HCT116 (cell line): ENCODE measurements at regions not wholly inside any gene's neighbourhood (a gene's known extent, or its start where the extent isn't known, plus 50 kb on each side); places are given as distances from the start of the nearest gene placed in this dataset.

Experiments used
- ATAC-seq: fragments of 200-7000 bp; cut with Tn5 transposase; 2 replicates; pipeline ENCODE4 v1.9.1; 2020; ENCODE audit warnings: mild to moderate bottlenecking, moderate library complexity
- BruUV-seq: library from RNA; stranded (reverse); fragments of 400-500 nt; replicated peaks from 2 replicates; lab custom pipeline; 2021; lab: Mats Ljungman, UMichigan
- CTCF ChIA-PET: fragments of 300-600 bp; sonication (Branson Sonifier 250); formaldehyde crosslinking; loops from one replicate; lab custom pipeline; 2021; ENCODE audit warnings: antibody characterized with exemption; lab: Charles Lee
- POLR2A ChIA-PET: fragments of 300-600, 350-600 bp; sonication (Branson Sonifier 250); formaldehyde crosslinking; loops from one replicate; lab custom pipeline; 2021; ENCODE audit warnings: antibody characterized with exemption; lab: Charles Lee
- RAD21 ChIA-PET, 2 experiments: fragments of 300-600 bp; sonication (Branson Sonifier 250); formaldehyde crosslinking; loops; one replicate each; lab custom pipeline; 2023; ENCODE audit warnings: low total read pairs in 2 of 2; ENCODE audit not compliant: uncharacterized antibody in 2 of 2, unreplicated experiment in 2 of 2, low non-redundant PET in 1 of 2; lab: Charles Lee
- DNase-seq: peaks from one replicate; pipeline ENCODE4 v3.0.0-alpha.2; 2010; ENCODE audit warnings: low read depth, low spot score
- H2AFZ ChIP-seq: fragments of 200-600 bp; shearing (Covaris generic), sonication (generic); 2 replicates; pipeline ENCODE4 v1.6.1; 2017; ENCODE audit warnings: low read depth, mixed run types, mixed read lengths, antibody characterized with exemption, low read length; ENCODE audit not compliant: poor library complexity, severe bottlenecking
- H3K27ac ChIP-seq: 2 replicates; pipeline ENCODE4 v1.5.1; 2012; ENCODE audit warnings: low read depth, low read length
- H3K27me3 ChIP-seq: fragments of 200-600 bp; sonication (generic); 2 replicates; pipeline ENCODE4 v1.6.1; 2016; ENCODE audit warnings: mixed run types, low read length, mixed read lengths; ENCODE audit not compliant: insufficient read depth
- H3K36me3 ChIP-seq, 2 experiments: fragments of 200-500 bp in 1 of 2; fragments of 200-600 bp in 1 of 2; sonication (Bioruptor generic) in 1 of 2; sonication (generic) in 1 of 2; 2 replicates each; pipeline versions ENCODE4 v1.5.1 to v1.6.1; 2014 to 2016; ENCODE audit warnings: low read length in 2 of 2, inconsistent platforms in 1 of 2, mixed read lengths in 1 of 2, mixed run types in 1 of 2; ENCODE audit not compliant: insufficient read depth in 2 of 2, control insufficient read depth in 1 of 2
- H3K4me1 ChIP-seq, 2 experiments: fragments of 200-600 bp in 1 of 2; sonication (generic) in 1 of 2; 2 replicates each; pipeline versions ENCODE4 v1.5.1 to v1.6.1; 2012 to 2017; ENCODE audit warnings: low read length in 2 of 2, inconsistent platforms in 1 of 2, mild to moderate bottlenecking in 1 of 2, mixed read lengths in 1 of 2, mixed run types in 1 of 2, moderate library complexity in 1 of 2; ENCODE audit not compliant: insufficient read depth in 2 of 2, control insufficient read depth in 1 of 2
- H3K4me2 ChIP-seq: fragments of 200-600 bp; sonication (generic); 2 replicates; pipeline ENCODE4 v1.6.1; 2017; ENCODE audit warnings: mixed run types, low read length, mixed read lengths
- H3K4me3 ChIP-seq, 2 experiments: fragments of 200-600 bp in 1 of 2; sonication (generic) in 1 of 2; replicated peaks in 1 of 2; 2 replicates each; pipeline ENCODE4 v1.5.1; 2011 to 2016; ENCODE audit warnings: low read length in 2 of 2, control low read depth in 1 of 2, low read depth in 1 of 2, mild to moderate bottlenecking in 1 of 2, mixed read lengths in 1 of 2, mixed run types in 1 of 2
- H3K79me2 ChIP-seq: fragments of 200-600 bp; sonication (generic); 2 replicates; pipeline ENCODE4 v1.6.1; 2017; ENCODE audit warnings: mild to moderate bottlenecking, mixed run types, low read length, moderate library complexity, mixed read lengths; ENCODE audit not compliant: insufficient read depth
- H3K9ac ChIP-seq: fragments of 200-600 bp; sonication (generic); 2 replicates; pipeline ENCODE4 v1.6.1; 2016; ENCODE audit warnings: low read length, mixed read lengths
- H3K9me2 ChIP-seq: fragments of 200-600 bp; sonication (generic), shearing (Covaris generic); 2 replicates; pipeline ENCODE4 v1.6.1; 2017; ENCODE audit warnings: mixed run types, mild to moderate bottlenecking, moderate library complexity; ENCODE audit not compliant: insufficient read depth
- H3K9me3 ChIP-seq, 2 experiments: fragments of 200-500 bp in 1 of 2; fragments of 200-600 bp in 1 of 2; sonication (Bioruptor generic) in 1 of 2; sonication (generic) in 1 of 2; 2 replicates each; pipeline ENCODE4 v1.6.1; 2014 to 2017; ENCODE audit warnings: low read length in 2 of 2, mixed read lengths in 2 of 2, inconsistent platforms in 1 of 2, low read depth in 1 of 2, mild to moderate bottlenecking in 1 of 2, mixed run types in 1 of 2, moderate library complexity in 1 of 2; ENCODE audit not compliant: control insufficient read depth in 1 of 2, insufficient read depth in 1 of 2
- H4K20me1 ChIP-seq: fragments of 200-600 bp; sonication (generic), shearing (Covaris generic); 2 replicates; pipeline ENCODE4 v1.6.1; 2017; ENCODE audit warnings: mixed run types, mild to moderate bottlenecking, moderate library complexity; ENCODE audit not compliant: insufficient read depth
- EGR1 ChIP-seq: IDR thresholded peaks from 2 replicates; pipeline ENCODE4 v1.6.1; 2012; ENCODE audit warnings: low read depth
- EZH2 ChIP-seq: fragments of 200-600 bp; sonication (generic); IDR thresholded peaks from 2 replicates; pipeline ENCODE4 v1.6.1; 2017; ENCODE audit warnings: antibody characterized with exemption, mixed run types
- EZH2phosphoT487 ChIP-seq: fragments of 200-600 bp; IDR thresholded peaks from 2 replicates; pipeline ENCODE4 v1.6.1; 2018; ENCODE audit warnings: antibody characterized with exemption, borderline replicate concordance
- MAX ChIP-seq: IDR thresholded peaks from 2 replicates; pipeline ENCODE4 v1.6.1; 2012
- POLR2AphosphoS5 ChIP-seq: IDR thresholded peaks from 2 replicates; pipeline ENCODE4 v1.6.1; 2011; ENCODE audit warnings: mild to moderate bottlenecking, low read depth, low read length, moderate library complexity
- RAD21 ChIP-seq: IDR thresholded peaks from 2 replicates; pipeline ENCODE4 v1.6.1; 2012; ENCODE audit warnings: low read depth, mild to moderate bottlenecking
- REST ChIP-seq: IDR thresholded peaks from 2 replicates; pipeline ENCODE4 v1.6.1; 2012; ENCODE audit warnings: low read depth
- SRF ChIP-seq: IDR thresholded peaks from 2 replicates; pipeline ENCODE4 v1.6.1; 2012; ENCODE audit warnings: low read depth
- TCF7L2 ChIP-seq: IDR thresholded peaks from 2 replicates; pipeline ENCODE4 v1.7.0; 2011; ENCODE audit warnings: borderline replicate concordance, inconsistent platforms; ENCODE audit not compliant: insufficient read depth, insufficient read length; ENCODE audit errors: extremely low read depth
- ZFX ChIP-seq: fragments of 450-650 bp; IDR thresholded peaks from 2 replicates; pipeline ENCODE4 v1.6.1; 2017
- intact Hi-C: fragments of 100-400 bp; cut with micrococcal nuclease; formaldehyde crosslinking; loops from 2 replicates; pipeline ENCODE4 v1.10.0; 2022

GRCh38 chr5:25033658-25034057 is 388.9 kb upstream of the CDH10 start:
- Histone ChIP-seq H3K9ac (no peak overlapping the region), H3K4me3 (no peak overlapping the region), H3K9me3 (peaks cover 0 to 14% of the 10 kb centered on the region in 2 experiments; a peak in 3 of 4 replicates), H3K4me1 (no peaks in the 10 kb centered on the region), H3K9me2 (no peaks in the 10 kb centered on the region), H3K4me2 (no peak overlapping the region), H3K27me3 (no peaks in the 10 kb centered on the region), H3K36me3 (no peaks in the 10 kb centered on the region; a peak in 1 of 4 replicates), H3K79me2 (no peaks in the 10 kb centered on the region), H4K20me1 (no peaks in the 10 kb centered on the region), H3K27ac (no peak overlapping the region), H2AFZ (no peak overlapping the region)
- BruUV-seq, result no TSS peak
- ATAC-seq (no peak), DNase-seq (no peak)
- intact Hi-C loops, result no loop called here
- POLR2A ChIA-PET, result no interaction called here
- RAD21 ChIA-PET, result no interaction called here
- CTCF ChIA-PET, result no interaction called here
- no peak for TF ChIP-seq MAX
- TF ChIP-seq TCF7L2, result no peak
- TF ChIP-seq REST, result no peak
- TF ChIP-seq EZH2phosphoT487, result no peak
- TF ChIP-seq RAD21, result no peak
- TF ChIP-seq ZFX, result no peak
- no peak for TF ChIP-seq POLR2AphosphoS5
- TF ChIP-seq EZH2, result no peak
- no peak for TF ChIP-seq EGR1
- no peak for TF ChIP-seq SRF
- TF ChIP-seq, all 23 proteins: peak for 0
